Astrocyte of the spinal cord (primary cell): ENCODE measurements at regions not wholly inside any gene's neighbourhood (a gene's known extent, or its start where the extent isn't known, plus 50 kb on each side); places are given as distances from the start of the nearest gene placed in this dataset.

Experiments used
- DNase-seq: peaks from one replicate; pipeline ENCODE4 v3.0.0; 2011; ENCODE audit warnings: low read depth, low spot score
- H3K4me3 ChIP-seq: 2 replicates; pipeline ENCODE4 v1.5.1; 2011; ENCODE audit warnings: low read depth, mild to moderate bottlenecking, low read length, moderate library complexity
- CTCF ChIP-seq: IDR thresholded peaks from 2 replicates; pipeline ENCODE4 v1.5.1; 2012; ENCODE audit warnings: low read depth, mild to moderate bottlenecking, low read length, inconsistent platforms
- in situ Hi-C: cut with HindIII; loops from 2 replicates; pipeline ENCODE4 v1.10.0; 2017; ENCODE audit warnings: low sequenced_read_pairs

GRCh38 chr15:57861034-57861638 is 154.6 kb downstream of the POLR2M start:
- in situ Hi-C loops: no loop called here
- DNase-seq: peak; percentile 76
- TF ChIP-seq CTCF: peak; percentile 65
- no peak overlapping the region for H3K4me3 ChIP-seq

GRCh38 chr15:57861815-57862586 is 155.5 kb downstream of the POLR2M start:
- peak; percentile 90 for DNase-seq
- no peak for TF ChIP-seq CTCF
- no peak overlapping the region for H3K4me3 ChIP-seq
- in situ Hi-C loops: no loop called here

- no peak for TF ChIP-seq CTCF
- in situ Hi-C loops: no loop called here
- H3K4me3 ChIP-seq: no peak overlapping the region
- no peak for DNase-seq
Measured at GRCh38 chr15:57862761-57863160, 156.2 kb downstream of the POLR2M start.

GRCh38 chr15:57865294-57865693 is 158.8 kb downstream of the POLR2M start:
- no peak for DNase-seq
- no peak overlapping the region for H3K4me3 ChIP-seq
- TF ChIP-seq CTCF: peak; percentile 53
- in situ Hi-C loops: no loop called here

GRCh38 chr15:57866149-57866736 is 159.7 kb downstream of the POLR2M start:
- peak; percentile 43 for DNase-seq
- in situ Hi-C loops: no loop called here
- no peak overlapping the region for H3K4me3 ChIP-seq
- TF ChIP-seq CTCF: peak; percentile 84

- in situ Hi-C loops: no loop called here
- TF ChIP-seq CTCF: no peak
- no peak overlapping the region for H3K4me3 ChIP-seq
- DNase-seq: no peak
Measured at GRCh38 chr15:57867970-57868798, 161.7 kb downstream of the POLR2M start.
